ENCODE measurements at regions not wholly inside any gene's neighbourhood (a gene's known extent, or its start where the extent isn't known, plus 50 kb on each side); places are given as distances from the start of the nearest gene placed in this dataset.

- no peak for TF ChIP-seq CTCF (IDR thresholded peaks at IDR 0.05; ENCODE audit: insufficient read depth, low read length)
These were observed 1355.6 kb downstream of the FSTL5 start for GRCh38 chr4:160808174-160808573.

GRCh38 chr4:160809576-160809975, 1354.2 kb downstream of the FSTL5 start:
- DNase-seq (ENCODE audit: low read depth): no peak
- no peak overlapping the region for H3K4me3 ChIP-seq (ENCODE audit: low read depth, low read length)
- no peak for TF ChIP-seq CTCF (IDR thresholded peaks at IDR 0.05; ENCODE audit: insufficient read depth, low read length)

More at GRCh38 chr4:160808174-160808573, 1355.6 kb downstream of the FSTL5 start:
- H3K4me3 ChIP-seq (ENCODE audit: low read depth, low read length): no peak overlapping the region
- DNase-seq (ENCODE audit: low read depth): no peak

GRCh38 chr4:160810424-160810823, 1353.4 kb downstream of the FSTL5 start:
- TF ChIP-seq CTCF (IDR thresholded peaks at IDR 0.05; ENCODE audit: insufficient read depth, low read length): no peak
- DNase-seq (ENCODE audit: low read depth): no peak
- no peak overlapping the region for H3K4me3 ChIP-seq (ENCODE audit: low read depth, low read length)

GRCh38 chr4:160810941-160811340, 1352.9 kb downstream of the FSTL5 start:
- no peak for DNase-seq (ENCODE audit: low read depth)
- H3K4me3 ChIP-seq (ENCODE audit: low read depth, low read length): no peak overlapping the region
- TF ChIP-seq CTCF (IDR thresholded peaks at IDR 0.05; ENCODE audit: insufficient read depth, low read length): no peak

GRCh38 chr4:160811956-160812355, 1351.8 kb downstream of the FSTL5 start:
- no peak for DNase-seq (ENCODE audit: low read depth)
- TF ChIP-seq CTCF (IDR thresholded peaks at IDR 0.05; ENCODE audit: insufficient read depth, low read length): no peak
- H3K4me3 ChIP-seq (ENCODE audit: low read depth, low read length): no peak overlapping the region

- no peak for TF ChIP-seq CTCF (IDR thresholded peaks at IDR 0.05; ENCODE audit: insufficient read depth, low read length)
- no peak for DNase-seq (ENCODE audit: low read depth)
- no peak overlapping the region for H3K4me3 ChIP-seq (ENCODE audit: low read depth, low read length)
These were observed 1349.1 kb downstream of the FSTL5 start for GRCh38 chr4:160814726-160815125.

GRCh38 chr4:160818571-160818970, 1345.2 kb downstream of the FSTL5 start:
- H3K4me3 ChIP-seq (ENCODE audit: low read depth, low read length): no peak overlapping the region
- no peak for DNase-seq (ENCODE audit: low read depth)
- TF ChIP-seq CTCF (IDR thresholded peaks at IDR 0.05; ENCODE audit: insufficient read depth, low read length): no peak

Data from fibroblast of the aortic adventitia (primary cell).